IPS-NIHi7 (cell line): ENCODE measurements at regions not wholly inside any gene's neighbourhood (a gene's known extent, or its start where the extent isn't known, plus 50 kb on each side); places are given as distances from the start of the nearest gene placed in this dataset.

Source experiments
- DNase-seq: peaks from one replicate; pipeline ENCODE4 v3.0.0; 2012; ENCODE audit warnings: mixed read lengths; ENCODE audit errors: extremely low spot score

DNA sequence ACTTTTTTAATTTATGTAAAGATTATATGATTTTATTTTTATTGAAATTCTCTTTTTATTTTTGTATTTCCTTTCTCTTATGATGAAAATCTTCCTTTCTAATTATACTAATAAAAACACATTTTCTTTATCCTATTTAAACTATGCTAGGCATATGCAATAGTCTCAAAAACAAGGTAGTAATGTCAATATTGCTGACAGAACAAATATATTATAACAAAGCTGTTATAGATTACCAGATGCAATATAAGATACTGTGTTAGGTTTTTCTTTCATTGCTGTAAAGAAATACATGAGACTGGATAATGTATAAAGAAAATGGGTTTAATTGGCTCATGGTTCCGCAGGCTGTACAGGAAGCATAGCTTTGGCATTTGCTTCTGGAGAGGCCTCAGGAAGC is 631.2 kb upstream of the SOX11 start:
- no peak for DNase-seq

DNA sequence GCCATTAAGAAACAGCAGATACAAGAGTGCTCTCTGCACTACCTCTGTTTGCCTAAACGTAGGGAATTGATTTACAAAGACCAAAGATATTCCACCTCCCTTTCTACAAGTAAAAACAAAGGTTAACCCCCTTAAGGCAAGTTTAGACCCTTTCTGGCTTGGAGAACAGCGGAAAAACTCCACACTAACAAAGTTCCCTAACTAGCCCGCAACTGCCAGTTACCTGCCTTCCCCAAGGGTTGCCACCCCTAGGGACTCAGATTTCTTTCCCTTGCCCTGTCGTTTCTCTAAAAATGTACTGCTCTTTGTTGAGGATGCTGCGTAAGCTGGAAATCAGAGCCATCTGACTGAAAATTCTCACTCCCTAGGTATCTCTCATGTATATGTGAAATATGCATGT is 627.5 kb upstream of the SOX11 start:
- peak; percentile 12 for DNase-seq

DNA sequence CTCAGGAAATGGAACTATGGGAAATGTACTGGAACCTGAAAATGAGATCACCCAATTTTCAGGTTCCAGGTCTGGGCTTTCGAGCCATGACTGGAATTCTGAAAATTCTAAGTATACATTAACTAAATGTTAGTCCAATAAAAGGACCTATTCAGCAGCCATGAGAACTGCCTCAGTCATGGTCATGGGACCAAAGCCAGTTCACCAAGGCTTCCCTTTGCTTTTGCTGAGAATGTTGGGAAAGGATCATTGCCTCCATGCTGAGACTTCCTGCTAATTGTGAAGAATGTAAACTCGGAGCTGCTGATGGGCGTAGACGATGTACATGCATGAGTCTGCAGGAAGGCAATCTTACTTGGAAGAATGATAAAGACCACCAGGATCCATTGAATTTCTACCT is 624.4 kb upstream of the SOX11 start:
- DNase-seq, result no peak

DNA sequence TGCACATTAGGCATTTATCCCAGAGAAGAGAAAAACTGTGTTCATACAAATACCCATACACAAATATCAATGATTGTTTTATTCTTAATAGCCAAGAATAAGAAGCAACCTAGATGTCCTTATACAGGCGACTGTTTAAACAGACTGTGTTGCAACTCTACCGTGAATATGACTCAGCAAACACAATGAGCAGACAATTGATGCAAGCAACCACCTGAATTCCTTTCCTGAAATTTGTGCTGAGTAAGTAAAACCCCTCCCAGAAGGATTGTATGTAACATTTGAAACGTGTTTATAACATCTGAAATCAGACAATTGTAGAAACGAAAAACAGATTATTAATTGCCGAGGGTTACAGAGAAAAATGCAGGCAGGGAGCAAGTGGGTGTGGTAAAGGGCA is 621.9 kb upstream of the SOX11 start:
- DNase-seq, result no peak

DNA sequence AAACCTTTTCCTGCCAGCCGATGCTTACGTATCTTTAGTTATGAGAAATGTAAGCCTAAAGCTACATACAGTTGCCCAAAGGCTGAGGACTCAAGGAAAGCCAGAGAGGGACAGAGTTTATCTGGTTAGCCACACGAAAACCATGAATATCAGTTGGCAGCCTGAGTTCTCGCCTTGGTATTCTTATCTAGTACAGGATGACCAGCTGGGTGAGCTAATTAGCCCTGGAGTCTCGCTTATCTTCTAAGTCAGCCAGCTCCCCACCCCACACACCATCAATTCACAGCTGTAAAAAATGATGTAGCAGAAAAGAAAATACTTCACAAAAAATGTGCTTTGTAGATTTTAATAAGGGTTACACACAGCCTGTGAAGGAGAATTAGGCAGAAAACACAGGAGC is 617.5 kb upstream of the SOX11 start:
- DNase-seq, result no peak

DNA sequence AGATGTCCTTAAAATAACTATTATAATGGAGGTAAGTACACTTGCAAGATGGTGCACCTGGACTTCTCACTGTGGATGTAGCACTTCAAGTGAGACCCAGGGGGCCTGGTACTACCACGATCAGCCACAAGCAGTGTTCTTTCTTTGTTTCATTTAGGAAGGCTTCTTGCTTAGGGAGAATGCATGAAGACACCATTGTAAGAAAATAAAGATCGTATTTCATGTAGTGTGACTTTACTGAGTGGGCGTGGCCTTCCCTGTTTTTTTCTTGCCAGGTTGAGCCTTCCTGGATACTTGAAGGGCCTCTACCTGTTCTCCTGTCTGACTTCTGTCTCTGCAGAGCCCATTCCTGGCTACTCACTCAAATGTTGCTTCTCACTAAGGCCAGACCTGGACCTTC is 615.6 kb upstream of the SOX11 start:
- DNase-seq, result no peak

DNA sequence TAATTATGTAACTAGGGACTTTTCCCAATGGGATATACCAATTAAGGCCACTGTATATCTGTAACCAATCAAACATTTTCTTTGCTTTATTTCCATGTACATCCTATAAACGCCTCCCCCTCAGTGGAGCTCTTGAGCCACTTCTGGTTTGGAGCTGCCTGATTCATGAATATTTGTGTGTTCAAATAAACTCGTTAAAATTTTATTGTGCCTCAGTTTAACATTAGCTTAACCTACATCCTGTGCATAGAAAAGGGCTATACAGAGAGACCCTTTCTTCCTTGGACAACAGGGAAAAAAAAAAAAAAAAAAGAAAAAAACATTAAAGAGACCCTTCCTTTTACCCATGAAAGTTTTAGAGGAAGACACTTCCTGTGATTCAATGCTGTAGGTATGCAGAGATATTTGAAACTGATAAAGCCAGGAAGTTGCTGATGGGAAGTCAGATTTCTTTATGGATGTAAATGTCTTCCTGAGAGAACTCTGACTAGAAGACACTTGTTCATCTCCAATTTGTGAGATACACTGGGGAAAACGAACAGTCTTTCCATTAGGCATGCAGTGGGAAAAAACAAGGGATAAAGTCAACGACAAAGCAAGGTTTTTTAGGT is 614.6 kb upstream of the SOX11 start:
- DNase-seq, result no peak

DNA sequence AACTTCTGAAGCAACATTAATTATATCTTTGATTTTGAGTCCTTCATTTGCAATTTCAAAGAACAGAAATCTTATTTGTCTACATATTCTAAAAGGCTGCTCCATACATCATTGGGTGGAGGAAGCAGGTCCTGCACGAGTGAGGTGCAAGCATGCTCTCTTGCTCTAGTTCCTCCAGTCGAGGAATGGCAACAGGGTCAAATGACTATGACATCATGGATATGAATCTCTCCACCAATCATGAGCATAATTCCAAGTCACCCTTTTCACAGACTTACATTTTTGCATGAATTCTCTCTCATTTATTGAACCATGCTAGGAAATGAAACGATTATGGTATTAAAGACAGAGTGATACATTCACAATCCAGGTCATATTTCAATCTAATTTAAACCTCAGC is 608.8 kb upstream of the SOX11 start:
- no peak for DNase-seq

DNA sequence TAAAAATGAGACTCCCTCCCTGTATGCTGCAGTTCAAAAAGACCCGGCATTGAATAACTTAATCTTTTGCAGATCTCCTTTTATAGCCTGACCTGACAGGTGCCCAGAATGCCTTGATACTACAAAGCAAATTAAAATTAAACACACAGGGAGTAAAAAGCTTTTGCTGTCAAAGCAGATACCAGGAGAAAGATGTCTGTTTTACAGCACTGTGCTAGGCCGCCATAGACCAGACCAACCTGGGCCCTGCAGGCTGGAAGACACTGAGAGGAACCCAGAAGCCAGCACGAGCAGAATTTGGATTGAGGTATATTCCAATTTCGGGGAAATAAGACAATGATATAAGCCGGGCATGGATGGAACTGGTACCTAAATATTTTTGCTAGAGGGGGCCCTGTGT is 602.8 kb upstream of the SOX11 start:
- no peak for DNase-seq

DNA sequence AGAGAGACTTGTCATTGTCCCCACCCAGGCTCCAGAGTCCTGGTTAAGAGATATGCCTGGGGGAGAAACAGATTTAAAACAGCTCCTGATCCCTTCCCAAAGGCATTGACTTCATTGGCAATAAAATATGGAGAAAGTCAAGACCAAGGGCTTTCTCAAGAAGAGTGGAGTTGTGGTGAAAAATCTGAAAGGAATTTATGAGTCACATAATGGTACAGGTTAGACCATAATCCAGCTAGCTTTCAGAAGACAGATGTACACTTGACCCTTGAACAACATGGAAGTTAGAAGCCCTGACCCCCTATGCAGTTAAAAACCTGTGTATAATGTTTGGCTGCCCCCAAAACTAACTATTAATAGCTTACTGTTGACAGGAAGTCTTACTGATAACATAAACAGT is 599.1 kb upstream of the SOX11 start:
- DNase-seq, result no peak

DNA sequence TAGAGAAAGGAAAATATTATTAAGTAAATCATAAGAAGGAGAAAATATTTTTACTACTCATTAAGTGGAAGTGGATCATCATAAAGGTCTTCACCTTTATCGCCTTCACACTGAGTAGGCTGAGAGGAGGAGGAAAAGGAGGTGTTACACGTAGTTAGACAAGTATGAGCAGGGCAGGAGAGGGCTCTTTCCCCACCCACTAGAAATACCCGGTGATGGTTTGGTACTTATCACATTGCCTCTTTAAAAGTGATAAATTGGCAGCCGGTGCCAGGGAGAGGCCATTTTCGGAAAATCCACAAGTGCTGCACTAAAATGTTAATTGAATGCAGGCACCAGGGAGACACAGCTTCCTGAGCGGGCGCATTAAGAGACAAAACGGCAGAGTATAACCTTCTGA is 598.7 kb upstream of the SOX11 start:
- DNase-seq, result no peak

DNA sequence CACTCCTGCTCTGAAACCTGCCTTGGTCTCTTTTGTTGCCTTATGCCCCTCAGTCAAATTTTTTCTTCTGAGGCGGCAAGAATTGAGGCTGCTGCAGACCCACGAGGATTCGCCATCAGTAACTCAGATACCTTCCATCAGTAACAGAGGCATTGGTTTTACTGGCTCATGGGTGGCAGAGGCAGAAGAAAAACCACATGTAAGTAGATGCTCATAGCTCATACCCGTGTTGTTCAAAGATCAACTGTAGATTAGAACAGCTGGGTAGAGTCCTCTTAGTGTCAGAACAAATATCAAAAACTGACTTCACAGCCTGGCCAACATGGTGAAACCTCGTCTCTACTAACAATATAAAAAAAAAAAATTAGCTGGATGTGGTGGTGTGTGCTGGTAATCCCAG is 598.0 kb upstream of the SOX11 start:
- DNase-seq, result no peak

DNA sequence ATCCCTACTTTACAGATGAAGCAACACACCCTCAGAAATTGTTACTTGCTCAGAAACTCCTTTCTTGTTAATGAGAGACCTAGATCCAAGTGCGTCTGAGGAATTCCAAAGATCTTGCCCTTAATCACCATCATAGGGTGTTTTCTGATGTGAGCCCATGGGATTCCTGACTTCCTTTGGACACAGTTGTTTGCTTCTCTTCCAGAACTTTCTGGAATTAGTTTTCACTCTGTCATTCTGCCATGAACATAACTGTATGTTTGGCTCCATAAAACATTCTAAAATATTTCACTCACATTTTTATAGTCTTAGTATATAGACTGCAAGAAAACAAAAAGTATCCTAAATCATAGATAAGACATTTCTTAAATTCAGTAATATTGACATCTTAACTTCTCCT is 593.9 kb upstream of the SOX11 start:
- no peak for DNase-seq

DNA sequence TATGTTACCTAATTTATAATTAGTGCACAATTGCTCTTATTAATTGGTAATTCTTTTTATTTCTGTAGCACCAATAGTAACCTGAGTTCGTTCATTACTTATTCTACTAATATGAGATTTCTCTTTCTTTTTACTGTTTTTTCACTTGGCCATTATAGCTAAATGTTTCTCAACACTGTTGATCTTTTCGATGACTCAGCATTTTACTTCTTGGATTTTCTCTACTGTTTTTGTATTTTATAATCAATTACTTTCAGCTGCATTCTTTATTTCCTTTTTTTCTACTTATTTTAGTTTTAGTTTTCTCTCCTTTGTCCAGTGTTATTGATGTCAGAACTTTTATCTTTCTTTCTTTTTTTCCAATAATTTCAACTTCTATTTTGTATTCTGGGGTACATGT is 589.4 kb upstream of the SOX11 start:
- no peak for DNase-seq

DNA sequence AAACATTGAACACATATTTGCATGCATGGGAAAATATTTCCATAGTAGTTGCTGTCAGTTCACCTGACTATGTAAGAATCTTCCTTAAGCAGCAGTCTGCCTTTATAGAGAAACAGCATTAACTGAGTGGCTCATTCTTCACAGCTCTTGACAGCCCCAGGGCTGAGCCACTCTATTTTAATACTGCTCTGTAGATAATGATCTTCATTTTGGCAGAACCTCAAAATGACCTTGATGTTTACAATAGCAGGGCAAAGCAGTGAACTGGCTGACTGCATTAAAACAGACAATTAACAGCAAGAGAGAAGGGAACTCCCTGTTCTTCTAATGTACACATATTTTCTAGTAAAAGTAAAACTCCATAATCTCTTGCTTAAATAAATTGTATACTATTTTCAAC is 580.6 kb upstream of the SOX11 start:
- DNase-seq, result no peak

DNA sequence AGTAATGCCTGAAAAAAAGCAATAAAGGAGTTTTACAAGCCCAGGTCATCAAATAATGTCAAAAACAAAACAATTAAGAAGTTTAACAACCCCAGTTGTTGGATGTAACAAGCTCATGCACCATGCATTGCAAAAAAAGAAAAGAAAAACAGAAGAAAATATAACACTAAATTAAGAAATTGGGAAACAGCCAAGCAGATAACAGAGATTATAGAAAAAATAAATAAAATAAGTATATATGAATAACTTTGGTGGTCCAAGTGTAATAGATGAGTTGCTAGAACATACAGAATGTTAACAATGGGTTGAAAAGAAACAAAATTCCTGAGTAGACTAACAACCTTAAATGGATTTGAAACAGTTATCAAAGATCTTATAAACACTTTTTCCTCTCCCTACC is 573.1 kb upstream of the SOX11 start:
- DNase-seq, result no peak

DNA sequence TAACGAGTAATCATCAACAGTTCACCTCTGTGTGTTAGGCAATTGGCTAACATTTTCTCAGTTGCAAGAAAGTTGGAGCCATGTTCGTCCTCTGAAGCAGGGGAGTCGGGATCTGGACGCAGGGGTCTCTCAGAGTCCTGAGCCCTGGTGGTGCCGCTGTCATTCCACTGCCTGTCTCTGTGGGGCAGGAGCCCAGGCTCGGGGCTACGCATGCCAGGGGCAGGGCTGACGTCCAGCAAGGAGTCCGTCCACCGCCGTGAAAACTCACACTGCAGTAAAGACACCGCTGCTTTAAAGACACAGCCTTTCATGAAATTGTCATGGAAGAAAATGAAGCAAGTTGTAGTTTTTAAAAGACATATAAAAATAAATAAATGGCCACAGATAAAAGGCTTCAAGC is 571.1 kb upstream of the SOX11 start:
- DNase-seq, result no peak

DNA sequence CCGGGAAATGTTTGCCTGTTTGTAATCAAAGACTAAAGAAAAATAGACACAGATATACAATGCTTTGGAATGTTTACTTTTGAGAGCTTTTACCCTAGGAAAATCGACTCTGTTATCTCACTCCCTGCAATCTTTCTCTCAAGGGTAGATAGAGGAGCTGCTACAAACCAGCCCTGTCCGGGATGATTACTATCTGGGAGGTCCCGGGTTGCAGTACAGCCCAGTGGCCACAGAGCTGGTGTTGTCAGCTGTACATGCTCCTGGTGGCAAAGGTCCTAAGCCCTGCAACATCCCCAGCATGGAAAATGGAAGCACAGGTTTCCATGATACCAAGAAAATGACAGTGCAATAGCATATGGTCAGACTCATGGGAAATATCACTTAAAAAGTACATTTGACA is 570.5 kb upstream of the SOX11 start:
- DNase-seq, result peak; percentile 36

DNA sequence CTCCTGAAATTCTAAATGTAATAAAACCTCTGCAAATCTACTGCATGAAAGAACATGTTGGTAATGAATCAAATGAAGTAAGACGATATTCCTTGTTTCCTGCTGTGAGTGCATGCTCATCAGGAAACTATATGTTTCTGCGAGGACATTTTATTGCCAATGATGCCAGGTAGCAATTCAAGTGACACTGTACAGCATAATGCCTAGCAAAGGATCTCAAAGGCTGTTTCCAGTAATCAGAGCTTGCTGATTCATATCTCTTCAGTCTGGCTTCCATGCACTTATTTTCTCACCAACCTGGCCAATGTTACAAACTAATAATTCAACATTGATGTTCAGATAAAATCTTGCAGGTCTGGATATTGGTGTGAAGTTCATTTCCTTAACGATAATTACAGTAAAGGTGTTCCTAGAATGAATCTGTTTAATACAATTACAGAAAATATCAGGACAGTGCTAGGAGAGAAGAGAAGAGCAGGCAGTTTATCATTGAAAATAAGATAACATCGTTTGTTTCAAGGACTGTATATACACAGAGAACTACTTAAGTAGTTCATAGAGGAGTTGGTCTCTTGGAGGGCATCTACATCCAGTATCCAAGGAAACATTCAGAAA is 568.5 kb upstream of the SOX11 start:
- no peak for DNase-seq

DNA sequence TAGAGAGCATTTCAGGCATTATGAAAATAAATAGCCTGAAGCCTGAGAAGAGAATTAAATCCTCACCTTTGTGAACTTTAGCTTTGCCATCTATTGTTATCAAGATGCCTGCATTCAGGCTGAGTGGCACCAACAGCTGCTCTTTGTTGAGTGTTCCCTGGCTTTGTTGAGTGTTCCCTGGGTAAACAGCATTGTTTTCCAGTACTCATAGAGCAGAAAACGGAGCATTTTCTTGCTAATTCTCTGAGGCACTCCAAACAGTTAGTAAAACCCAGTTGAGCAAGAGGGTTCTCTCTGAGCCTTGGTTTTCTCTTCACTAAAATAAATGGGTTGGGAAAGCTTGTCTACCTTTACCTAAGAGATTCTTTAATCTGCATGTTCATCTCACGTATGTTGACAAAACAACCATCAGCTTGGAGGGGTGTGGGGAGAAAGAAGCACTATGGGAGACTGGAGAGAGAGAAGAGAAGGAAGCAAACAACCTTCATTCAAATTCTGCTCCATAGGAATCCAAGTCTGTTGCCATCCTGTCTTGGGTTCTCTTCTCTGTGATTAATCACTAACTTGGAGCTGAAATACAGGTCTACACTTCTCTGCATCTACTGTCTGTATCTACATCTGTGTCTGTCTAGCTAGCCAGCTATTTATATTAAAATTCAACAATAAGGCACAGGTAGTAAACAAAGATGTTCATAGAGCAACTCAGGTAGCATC is 567.0 kb upstream of the SOX11 start:
- DNase-seq, result no peak

DNA sequence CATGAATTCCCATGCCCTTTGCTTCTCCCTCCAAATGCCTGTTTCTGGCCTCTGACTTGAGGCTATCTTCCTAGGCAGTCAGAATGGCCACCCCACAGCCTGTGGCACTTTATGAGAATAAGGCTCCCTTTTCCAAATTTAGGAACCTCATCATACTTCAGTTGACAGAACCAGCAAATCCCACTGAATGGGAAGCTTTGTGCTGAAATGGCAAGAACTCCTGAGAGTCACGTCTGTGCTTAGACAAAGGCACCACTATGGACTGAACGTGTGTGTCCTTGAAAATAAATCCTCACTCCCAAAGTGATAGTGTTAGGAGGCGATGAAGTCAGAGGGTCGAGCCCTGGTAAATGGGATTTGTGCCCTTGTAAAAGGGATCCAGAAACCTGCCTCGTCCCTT is 559.9 kb upstream of the SOX11 start:
- no peak for DNase-seq

DNA sequence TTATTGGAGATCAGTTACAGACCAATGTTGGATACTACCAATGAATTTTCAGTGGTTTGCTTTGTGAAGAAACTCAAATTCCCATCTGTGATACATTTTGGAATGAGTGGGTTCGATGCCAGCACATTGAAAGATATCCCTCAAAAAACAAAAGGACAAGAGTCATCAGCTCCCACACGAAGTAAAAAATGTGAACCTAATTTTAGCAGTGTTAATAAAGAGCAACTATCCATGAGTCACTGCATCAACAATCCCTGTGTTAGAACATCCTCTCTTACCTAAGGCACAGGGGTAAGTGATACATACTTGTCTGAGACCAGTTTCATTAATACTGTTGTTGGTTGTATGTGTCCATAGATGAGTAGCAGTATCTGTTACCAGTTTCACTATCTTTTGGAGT is 551.8 kb upstream of the SOX11 start:
- DNase-seq, result no peak

DNA sequence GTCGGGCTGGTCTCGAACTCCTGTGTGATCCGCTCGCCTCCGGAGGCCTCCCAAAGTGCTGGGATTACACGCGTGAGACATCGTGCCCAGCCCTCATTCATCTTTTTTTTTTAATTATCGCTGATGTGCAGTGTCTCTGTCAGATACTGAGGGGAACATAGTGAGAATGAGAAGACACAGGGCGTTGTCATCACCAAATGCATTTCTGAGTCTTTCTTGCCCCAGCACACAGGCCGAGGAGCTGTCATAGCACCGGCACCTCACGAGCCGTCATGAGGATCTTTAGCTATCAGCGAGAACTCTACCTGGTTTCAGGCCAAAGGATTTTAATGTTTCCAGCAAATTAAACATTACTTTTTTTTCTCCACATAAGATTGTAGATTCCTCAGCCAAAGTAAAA is 548.0 kb upstream of the SOX11 start:
- DNase-seq, result no peak

DNA sequence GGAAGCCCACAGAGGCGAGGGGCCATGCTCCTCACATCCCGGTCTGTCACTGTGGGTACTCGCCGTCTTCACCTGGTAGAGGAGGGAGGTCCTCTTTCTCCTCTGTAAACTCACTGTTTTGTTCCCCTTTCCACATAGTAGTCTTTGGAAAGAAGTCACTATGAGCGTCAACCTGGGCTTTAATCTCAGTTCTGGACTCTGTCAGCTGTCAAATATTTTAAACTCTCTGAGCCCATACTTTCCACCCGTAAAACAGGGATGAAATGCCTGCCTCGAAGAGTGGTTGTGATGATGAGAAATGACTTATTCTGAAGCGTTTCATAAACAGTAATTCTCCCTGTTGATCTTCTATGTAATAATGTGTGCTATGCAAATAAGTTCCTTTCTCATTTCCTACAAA is 547.1 kb upstream of the SOX11 start:
- no peak for DNase-seq
